ENCODE measurements at regions not wholly inside any gene's neighbourhood (a gene's known extent, or its start where the extent isn't known, plus 50 kb on each side); places are given as distances from the start of the nearest gene placed in this dataset.

DNA sequence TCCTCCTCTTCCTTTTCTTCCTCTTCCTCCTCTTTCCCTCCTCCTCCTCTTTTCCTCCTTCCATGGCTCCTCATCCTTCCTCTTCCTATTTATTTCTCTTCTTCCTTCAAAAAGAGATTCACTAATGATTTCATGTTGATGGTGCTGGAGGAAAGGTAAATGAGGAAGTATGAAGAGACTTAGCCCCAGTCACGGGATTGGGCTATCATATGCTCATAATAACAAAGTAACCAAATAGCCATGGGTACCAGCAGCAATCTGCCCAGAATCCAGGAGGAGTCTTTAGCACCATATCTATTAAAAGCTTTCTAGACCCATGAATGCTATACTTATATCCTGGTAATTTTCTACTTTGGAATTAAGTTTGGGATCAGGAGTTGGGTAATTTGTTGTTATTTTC, 910.9 kb upstream of the MAP3K7 start:
- no peaks in the 10 kb centered on the region for H3K9me3 ChIP-seq (ENCODE audit: low read length)
- TF ChIP-seq TAF1 (IDR thresholded peaks at IDR 0.05; ENCODE audit: low read depth) (no peak), EZH2 (IDR thresholded peaks at IDR 0.05; ENCODE audit: borderline replicate concordance, insufficient read depth, low read length, poor library complexity, severe bottlenecking) (no peak), MXI1 (conservative IDR thresholded peaks at IDR 0.05; ENCODE audit: poor library complexity, severe bottlenecking) (no peak), SMC3 (conservative IDR thresholded peaks at IDR 0.05; ENCODE audit: poor library complexity) (no peak), POLR2AphosphoS5 (IDR thresholded peaks at IDR 0.05) (no peak), RAD21 (conservative IDR thresholded peaks at IDR 0.05) (no peak), EP300 (conservative IDR thresholded peaks at IDR 0.05; ENCODE audit: poor library complexity, severe bottlenecking) (no peak)
- TF ChIP-seq, protein P1, sequence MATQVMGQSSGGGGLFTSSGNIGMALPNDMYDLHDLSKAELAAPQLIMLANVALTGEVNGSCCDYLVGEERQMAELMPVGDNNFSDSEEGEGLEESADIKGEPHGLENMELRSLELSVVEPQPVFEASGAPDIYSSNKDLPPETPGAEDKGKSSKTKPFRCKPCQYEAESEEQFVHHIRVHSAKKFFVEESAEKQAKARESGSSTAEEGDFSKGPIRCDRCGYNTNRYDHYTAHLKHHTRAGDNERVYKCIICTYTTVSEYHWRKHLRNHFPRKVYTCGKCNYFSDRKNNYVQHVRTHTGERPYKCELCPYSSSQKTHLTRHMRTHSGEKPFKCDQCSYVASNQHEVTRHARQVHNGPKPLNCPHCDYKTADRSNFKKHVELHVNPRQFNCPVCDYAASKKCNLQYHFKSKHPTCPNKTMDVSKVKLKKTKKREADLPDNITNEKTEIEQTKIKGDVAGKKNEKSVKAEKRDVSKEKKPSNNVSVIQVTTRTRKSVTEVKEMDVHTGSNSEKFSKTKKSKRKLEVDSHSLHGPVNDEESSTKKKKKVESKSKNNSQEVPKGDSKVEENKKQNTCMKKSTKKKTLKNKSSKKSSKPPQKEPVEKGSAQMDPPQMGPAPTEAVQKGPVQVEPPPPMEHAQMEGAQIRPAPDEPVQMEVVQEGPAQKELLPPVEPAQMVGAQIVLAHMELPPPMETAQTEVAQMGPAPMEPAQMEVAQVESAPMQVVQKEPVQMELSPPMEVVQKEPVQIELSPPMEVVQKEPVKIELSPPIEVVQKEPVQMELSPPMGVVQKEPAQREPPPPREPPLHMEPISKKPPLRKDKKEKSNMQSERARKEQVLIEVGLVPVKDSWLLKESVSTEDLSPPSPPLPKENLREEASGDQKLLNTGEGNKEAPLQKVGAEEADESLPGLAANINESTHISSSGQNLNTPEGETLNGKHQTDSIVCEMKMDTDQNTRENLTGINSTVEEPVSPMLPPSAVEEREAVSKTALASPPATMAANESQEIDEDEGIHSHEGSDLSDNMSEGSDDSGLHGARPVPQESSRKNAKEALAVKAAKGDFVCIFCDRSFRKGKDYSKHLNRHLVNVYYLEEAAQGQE (IDR thresholded peaks at IDR 0.05; ENCODE audit: borderline replicate concordance), result no peak
- TF ChIP-seq, protein P2, sequence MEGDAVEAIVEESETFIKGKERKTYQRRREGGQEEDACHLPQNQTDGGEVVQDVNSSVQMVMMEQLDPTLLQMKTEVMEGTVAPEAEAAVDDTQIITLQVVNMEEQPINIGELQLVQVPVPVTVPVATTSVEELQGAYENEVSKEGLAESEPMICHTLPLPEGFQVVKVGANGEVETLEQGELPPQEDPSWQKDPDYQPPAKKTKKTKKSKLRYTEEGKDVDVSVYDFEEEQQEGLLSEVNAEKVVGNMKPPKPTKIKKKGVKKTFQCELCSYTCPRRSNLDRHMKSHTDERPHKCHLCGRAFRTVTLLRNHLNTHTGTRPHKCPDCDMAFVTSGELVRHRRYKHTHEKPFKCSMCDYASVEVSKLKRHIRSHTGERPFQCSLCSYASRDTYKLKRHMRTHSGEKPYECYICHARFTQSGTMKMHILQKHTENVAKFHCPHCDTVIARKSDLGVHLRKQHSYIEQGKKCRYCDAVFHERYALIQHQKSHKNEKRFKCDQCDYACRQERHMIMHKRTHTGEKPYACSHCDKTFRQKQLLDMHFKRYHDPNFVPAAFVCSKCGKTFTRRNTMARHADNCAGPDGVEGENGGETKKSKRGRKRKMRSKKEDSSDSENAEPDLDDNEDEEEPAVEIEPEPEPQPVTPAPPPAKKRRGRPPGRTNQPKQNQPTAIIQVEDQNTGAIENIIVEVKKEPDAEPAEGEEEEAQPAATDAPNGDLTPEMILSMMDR (IDR thresholded peaks at IDR 0.05; ENCODE audit: poor library complexity, severe bottlenecking), result no peak
- no peaks in the 10 kb centered on the region for H4K20me1 ChIP-seq (ENCODE audit: insufficient read depth)
- H3F3A ChIP-seq (ENCODE audit: insufficient read depth, low read length, poor library complexity, severe bottlenecking), result no peaks in the 10 kb centered on the region
- no peak overlapping the region for H3K9ac ChIP-seq (ENCODE audit: low read length)
- H3K27me3 ChIP-seq (ENCODE audit: insufficient read depth, low read depth, low read length), result no peaks in the 10 kb centered on the region
- no peaks in the 10 kb centered on the region for H3K36me3 ChIP-seq (ENCODE audit: insufficient read depth, low read length)
- no peaks in the 10 kb centered on the region for H3K79me2 ChIP-seq (replicated peaks; ENCODE audit: insufficient read depth, low read length)
- no peak overlapping the region for H3K4me3 ChIP-seq (ENCODE audit: low read length)
- H3K9me2 ChIP-seq (ENCODE audit: insufficient read depth, low read length), result no peaks in the 10 kb centered on the region
- no peak overlapping the region for H2AFZ ChIP-seq (ENCODE audit: low read depth, low read length)
- no peak overlapping the region for H3K27ac ChIP-seq (ENCODE audit: low read length)
- no peak overlapping the region for H3K4me2 ChIP-seq (ENCODE audit: low read length)

DNA sequence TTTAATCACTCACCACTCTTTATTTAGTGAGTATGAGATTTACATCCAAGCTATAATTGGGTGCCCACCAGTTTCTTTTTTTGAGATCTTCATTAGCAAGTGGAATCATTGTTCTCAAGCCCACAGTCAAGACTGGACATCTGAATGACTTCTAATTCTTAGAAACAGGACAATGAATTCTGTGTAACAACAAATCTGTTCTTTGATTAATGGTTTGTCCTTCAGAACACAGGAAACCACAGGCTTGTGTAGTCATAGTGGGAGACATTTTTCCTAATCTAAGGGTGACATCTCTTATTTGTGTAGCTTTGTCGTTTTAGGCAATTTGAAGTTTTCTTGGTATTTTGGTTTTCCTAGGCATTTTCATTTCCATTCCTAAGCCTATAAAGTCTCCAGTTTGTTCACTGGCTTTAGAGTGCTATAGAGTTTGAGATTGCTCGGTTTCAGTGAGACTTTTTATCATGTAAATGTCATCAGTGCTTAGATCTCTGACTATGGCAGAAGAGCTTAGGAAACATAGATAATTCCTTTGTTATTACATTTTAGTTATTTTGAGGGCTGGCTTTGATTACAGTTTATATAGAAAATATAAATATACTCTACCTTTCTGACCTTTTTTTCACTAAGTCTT, 903.9 kb upstream of the MAP3K7 start:
- Histone ChIP-seq H3F3A (ENCODE audit: insufficient read depth, low read length, poor library complexity, severe bottlenecking) (no peaks in the 10 kb centered on the region), H3K4me3 (ENCODE audit: low read length) (no peak overlapping the region), H3K9me3 (ENCODE audit: low read length) (no peaks in the 10 kb centered on the region), H3K9ac (ENCODE audit: low read length) (no peak overlapping the region), H3K9me2 (ENCODE audit: insufficient read depth, low read length) (no peaks in the 10 kb centered on the region), H3K27ac (ENCODE audit: low read length) (no peak overlapping the region), H4K20me1 (ENCODE audit: insufficient read depth) (no peaks in the 10 kb centered on the region), H3K36me3 (ENCODE audit: insufficient read depth, low read length) (no peaks in the 10 kb centered on the region), H3K79me2 (replicated peaks; ENCODE audit: insufficient read depth, low read length) (no peaks in the 10 kb centered on the region), H3K4me2 (ENCODE audit: low read length) (no peak overlapping the region), H2AFZ (ENCODE audit: low read depth, low read length) (no peak overlapping the region), H3K27me3 (ENCODE audit: insufficient read depth, low read depth, low read length) (no peaks in the 10 kb centered on the region)
- TF ChIP-seq TAF1 (IDR thresholded peaks at IDR 0.05; ENCODE audit: low read depth) (no peak), SMC3 (conservative IDR thresholded peaks at IDR 0.05; ENCODE audit: poor library complexity) (no peak), EP300 (conservative IDR thresholded peaks at IDR 0.05; ENCODE audit: poor library complexity, severe bottlenecking) (no peak), EZH2 (IDR thresholded peaks at IDR 0.05; ENCODE audit: borderline replicate concordance, insufficient read depth, low read length, poor library complexity, severe bottlenecking) (no peak), RAD21 (conservative IDR thresholded peaks at IDR 0.05) (no peak)
- TF ChIP-seq, protein P1 (IDR thresholded peaks at IDR 0.05; ENCODE audit: borderline replicate concordance), result no peak
- TF ChIP-seq, protein P2 (IDR thresholded peaks at IDR 0.05; ENCODE audit: poor library complexity, severe bottlenecking), result no peak
